GM19452 (cell line): ENCODE measurements at regions not wholly inside any gene's neighbourhood (a gene's known extent, or its start where the extent isn't known, plus 50 kb on each side); places are given as distances from the start of the nearest gene placed in this dataset.

ENCODE experiments used
- ATAC-seq: cut with Tn5 transposase; IDR thresholded peaks from one replicate; pipeline ENCODE4 v1.9.1; 2021; ENCODE audit not compliant: unreplicated experiment

GRCh38 chr3:148075771-148076716 is 621.7 kb upstream of the AGTR1 start:
- no peak for ATAC-seq

GRCh38 chr3:148077318-148077923 is 620.3 kb upstream of the AGTR1 start:
- ATAC-seq = peak; percentile 48

- ATAC-seq = no peak
Measured at GRCh38 chr3:148077965-148078364, 619.7 kb upstream of the AGTR1 start.

- ATAC-seq = no peak
Measured at GRCh38 chr3:148078658-148079057, 619.0 kb upstream of the AGTR1 start.

- ATAC-seq = no peak
Measured at GRCh38 chr3:148079370-148079769, 618.3 kb upstream of the AGTR1 start.

- ATAC-seq = no peak
Measured at GRCh38 chr3:148081926-148082325, 615.8 kb upstream of the AGTR1 start.

GRCh38 chr3:148082506-148083280 is 615.0 kb upstream of the AGTR1 start:
- ATAC-seq = no peak

GRCh38 chr3:148083526-148084182 is 614.0 kb upstream of the AGTR1 start:
- no peak for ATAC-seq

- ATAC-seq = peak; percentile 87
Measured at GRCh38 chr3:148084931-148085330, 612.8 kb upstream of the AGTR1 start.

GRCh38 chr3:148087601-148088371 is 609.9 kb upstream of the AGTR1 start:
- no peak for ATAC-seq

GRCh38 chr3:148089171-148089570 is 608.5 kb upstream of the AGTR1 start:
- ATAC-seq = no peak

- no peak for ATAC-seq
Measured at GRCh38 chr3:148090156-148090555, 607.5 kb upstream of the AGTR1 start.

GRCh38 chr3:148092624-148093347 is 604.9 kb upstream of the AGTR1 start:
- no peak for ATAC-seq

- no peak for ATAC-seq
Measured at GRCh38 chr3:148093753-148094152, 604.0 kb upstream of the AGTR1 start.

GRCh38 chr3:148095962-148096361 is 601.7 kb upstream of the AGTR1 start:
- no peak for ATAC-seq

- no peak for ATAC-seq
Measured at GRCh38 chr3:148100476-148100875, 597.2 kb upstream of the AGTR1 start.

GRCh38 chr3:148101061-148101460 is 596.6 kb upstream of the AGTR1 start:
- ATAC-seq = no peak

- ATAC-seq = no peak
Measured at GRCh38 chr3:148102156-148102555, 595.5 kb upstream of the AGTR1 start.

- no peak for ATAC-seq
Measured at GRCh38 chr3:148106062-148106461, 591.6 kb upstream of the AGTR1 start.

- ATAC-seq = no peak
Measured at GRCh38 chr3:148126956-148127355, 570.7 kb upstream of the AGTR1 start.
